ENCODE measurements at regions not wholly inside any gene's neighbourhood (a gene's known extent, or its start where the extent isn't known, plus 50 kb on each side); places are given as distances from the start of the nearest gene placed in this dataset.
"Not testable (repeated sequence)": the region's sequence is repeated elsewhere in the genome, so short reads cannot be mapped to it uniquely, and the experiment has no call there.

DNA sequence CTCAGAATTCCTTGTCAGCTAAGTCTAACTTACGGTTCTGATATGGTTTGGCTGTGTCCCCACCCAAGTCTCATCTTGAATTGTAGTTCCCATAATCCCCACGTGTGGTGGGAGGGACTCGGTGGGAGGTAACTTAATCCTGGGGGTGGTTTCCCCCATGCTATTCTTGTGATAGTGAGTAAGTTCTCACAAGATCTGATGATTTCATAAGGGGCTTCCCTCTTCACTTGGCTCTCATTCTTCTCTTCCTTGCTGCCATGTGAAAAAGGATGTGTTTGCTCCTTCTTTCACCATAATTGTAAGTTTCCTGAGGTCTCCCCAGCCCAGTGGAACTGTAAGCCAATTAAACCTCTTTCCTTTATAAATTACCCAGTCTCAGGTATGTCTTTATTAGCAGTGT is 163.0 kb downstream of the PMAIP1 start:
- not testable (repeated sequence) for H3K27me3 ChIP-seq (ENCODE audit: insufficient read depth, low read length); H3K4me3 ChIP-seq (ENCODE audit: low read length); H3K36me3 ChIP-seq (ENCODE audit: insufficient read depth, low read length); H3K27ac ChIP-seq (ENCODE audit: low read depth, low read length); H3K9me3 ChIP-seq (ENCODE audit: insufficient read depth, low read depth, low read length); H3K9ac ChIP-seq (ENCODE audit: low read depth, low read length)
- peaks cover 24% of the 10 kb centered on the region for H3K4me1 ChIP-seq (ENCODE audit: insufficient read depth, low read length)
- 60% methylated on average over 3 of the region's 3 CpGs for WGBS

DNA sequence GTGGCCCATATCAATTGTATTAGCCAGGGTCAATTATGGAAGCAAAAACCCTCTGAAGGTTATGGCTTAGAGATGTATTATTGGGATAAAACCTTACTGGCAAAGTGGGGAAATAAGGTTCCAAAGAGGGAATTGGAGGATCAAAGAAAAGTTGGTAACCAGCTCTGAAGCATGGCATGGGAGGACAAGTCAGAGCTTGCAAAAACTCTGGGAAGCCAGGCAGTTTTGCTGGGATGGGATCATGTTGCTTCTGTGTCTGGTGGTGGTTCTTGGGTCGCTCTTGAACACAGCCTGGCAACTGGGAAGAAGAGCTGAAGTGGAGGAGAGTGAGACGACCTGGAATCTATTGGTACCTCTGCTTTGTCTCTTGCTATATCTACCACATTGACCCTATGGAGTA is 162.6 kb downstream of the PMAIP1 start:
- Histone ChIP-seq H3K36me3 (ENCODE audit: insufficient read depth, low read length) (no peaks in the 10 kb centered on the region), H3K4me1 (ENCODE audit: insufficient read depth, low read length) (peaks cover 19% of the 10 kb centered on the region), H3K4me3 (ENCODE audit: low read length) (no peak overlapping the region), H3K9me3 (ENCODE audit: insufficient read depth, low read depth, low read length) (peaks cover 4% of the 10 kb centered on the region; the same call in 1 of the 2 replicates), H3K9ac (ENCODE audit: low read depth, low read length) (no peak overlapping the region), H3K27me3 (ENCODE audit: insufficient read depth, low read length) (no peaks in the 10 kb centered on the region), H3K27ac (ENCODE audit: low read depth, low read length) (no peak overlapping the region)
- 89% methylated on average over 2 of the region's 2 CpGs for WGBS

GRCh38 chr18:60060578-60060977 is 160.8 kb downstream of the PMAIP1 start:
- Histone ChIP-seq H3K9ac (ENCODE audit: low read depth, low read length) (no peak overlapping the region), H3K9me3 (ENCODE audit: insufficient read depth, low read depth, low read length) (peaks cover 10% of the 10 kb centered on the region; the same call in 1 of the 2 replicates), H3K4me3 (ENCODE audit: low read length) (no peak overlapping the region), H3K4me1 (ENCODE audit: insufficient read depth, low read length) (peaks cover 2% of the 10 kb centered on the region), H3K36me3 (ENCODE audit: insufficient read depth, low read length) (no peaks in the 10 kb centered on the region), H3K27ac (ENCODE audit: low read depth, low read length) (no peak overlapping the region), H3K27me3 (ENCODE audit: insufficient read depth, low read length) (no peaks in the 10 kb centered on the region)
- 92% methylated on average over 3 of the region's 3 CpGs for WGBS

DNA sequence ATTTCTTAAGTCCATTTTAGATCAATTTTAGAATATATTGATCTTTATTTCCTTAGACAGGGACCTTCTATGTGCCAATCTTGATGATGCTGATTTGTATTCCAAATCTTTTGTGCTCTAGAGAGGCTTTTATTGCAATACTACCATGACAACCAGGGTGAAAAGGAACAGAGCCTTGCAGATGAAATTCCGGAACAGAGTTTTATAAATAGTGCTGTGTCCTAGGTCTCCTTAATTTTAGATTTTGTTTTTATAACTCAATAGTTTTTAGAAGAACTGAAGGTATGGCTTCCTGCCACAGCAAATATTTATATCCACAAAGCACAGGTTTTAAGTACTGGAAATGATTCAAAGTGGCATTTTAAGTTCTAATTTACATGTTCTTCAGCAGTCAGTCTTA is 160.2 kb downstream of the PMAIP1 start:
- Histone ChIP-seq H3K27ac (ENCODE audit: low read depth, low read length) (no peak overlapping the region), H3K9ac (ENCODE audit: low read depth, low read length) (no peak overlapping the region), H3K4me1 (ENCODE audit: insufficient read depth, low read length) (no peaks in the 10 kb centered on the region), H3K9me3 (ENCODE audit: insufficient read depth, low read depth, low read length) (peaks cover 10% of the 10 kb centered on the region; the same call in 1 of the 2 replicates), H3K36me3 (ENCODE audit: insufficient read depth, low read length) (no peaks in the 10 kb centered on the region), H3K4me3 (ENCODE audit: low read length) (no peak overlapping the region), H3K27me3 (ENCODE audit: insufficient read depth, low read length) (no peaks in the 10 kb centered on the region)
- no CpG with 5 or more reads among the region's 1 CpG for WGBS

- Histone ChIP-seq H3K36me3 (ENCODE audit: insufficient read depth, low read length) (no peaks in the 10 kb centered on the region), H3K4me3 (ENCODE audit: low read length) (no peak overlapping the region), H3K9me3 (ENCODE audit: insufficient read depth, low read depth, low read length) (peaks cover 10% of the 10 kb centered on the region; the same call in 1 of the 2 replicates), H3K9ac (ENCODE audit: low read depth, low read length) (no peak overlapping the region), H3K27me3 (ENCODE audit: insufficient read depth, low read length) (no peaks in the 10 kb centered on the region), H3K4me1 (ENCODE audit: insufficient read depth, low read length) (no peaks in the 10 kb centered on the region), H3K27ac (ENCODE audit: low read depth, low read length) (no peak overlapping the region)
- 100% methylated on average over 1 of the region's 3 CpGs for WGBS
Observed at GRCh38 chr18:60059216-60059615, 159.4 kb downstream of the PMAIP1 start.

- Histone ChIP-seq H3K36me3 (ENCODE audit: insufficient read depth, low read length) (no peaks in the 10 kb centered on the region), H3K9ac (ENCODE audit: low read depth, low read length) (0 out of 2 replicates have a peak overlapping the region, but pooled peaks have one; percentile 16), H3K27ac (ENCODE audit: low read depth, low read length) (no peak overlapping the region), H3K4me3 (ENCODE audit: low read length) (no peak overlapping the region), H3K27me3 (ENCODE audit: insufficient read depth, low read length) (no peaks in the 10 kb centered on the region), H3K4me1 (ENCODE audit: insufficient read depth, low read length) (peaks cover 12% of the 10 kb centered on the region), H3K9me3 (ENCODE audit: insufficient read depth, low read depth, low read length) (peaks cover 10% of the 10 kb centered on the region)
- whole genome bisulfite sequencing: 61% methylated on average over 8 of the region's 8 CpGs
Observed at GRCh38 chr18:60053747-60054304, 154.0 kb downstream of the PMAIP1 start.

DNA sequence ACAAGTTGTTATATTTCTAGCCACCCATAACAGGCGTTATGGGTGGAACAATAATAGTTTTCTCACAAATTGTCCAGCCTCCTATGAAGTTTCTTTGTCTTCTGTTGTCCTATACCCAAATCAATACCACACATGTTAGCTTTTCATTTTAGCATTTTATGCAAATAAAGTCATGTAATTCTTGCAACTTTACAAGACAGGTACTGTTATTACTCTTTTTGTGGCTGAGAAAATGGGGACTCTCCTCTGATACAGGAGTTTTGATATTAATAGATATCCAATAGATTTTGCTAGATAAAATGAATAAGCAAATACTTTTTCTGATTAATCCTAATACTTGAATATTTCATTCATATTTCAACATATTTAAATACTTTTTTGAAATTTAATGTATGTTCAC is 151.0 kb downstream of the PMAIP1 start:
- Histone ChIP-seq H3K27me3 (ENCODE audit: insufficient read depth, low read length) (no peaks in the 10 kb centered on the region), H3K4me1 (ENCODE audit: insufficient read depth, low read length) (peaks cover 12% of the 10 kb centered on the region)
- WGBS: 83% methylated on average over 1 of the region's 1 CpG

DNA sequence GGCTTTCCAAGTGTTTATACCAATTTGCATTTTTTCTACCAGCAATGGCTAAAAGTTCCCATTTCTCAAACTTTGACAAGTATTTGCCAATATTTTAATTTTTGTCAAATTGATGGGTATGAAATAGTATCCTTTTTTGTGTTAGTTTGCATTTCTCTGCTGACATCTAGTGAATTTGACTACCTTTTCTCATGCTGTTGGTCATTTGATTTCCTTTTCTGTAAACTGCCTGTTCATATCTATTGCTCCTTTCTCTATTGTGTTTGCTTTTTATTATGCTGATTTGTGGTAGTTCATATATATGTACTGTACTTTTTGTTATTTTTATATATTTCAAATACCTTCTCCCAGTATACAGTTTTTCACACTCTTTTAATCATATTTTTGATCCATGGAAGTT is 149.4 kb downstream of the PMAIP1 start:
- Histone ChIP-seq H3K4me3 (ENCODE audit: low read length) (no peak overlapping the region), H3K9me3 (ENCODE audit: insufficient read depth, low read depth, low read length) (no peaks in the 10 kb centered on the region; the same call in 1 of the 2 replicates), H3K4me1 (ENCODE audit: insufficient read depth, low read length) (peaks cover 12% of the 10 kb centered on the region), H3K27ac (ENCODE audit: low read depth, low read length) (no peak overlapping the region), H3K9ac (ENCODE audit: low read depth, low read length) (no peak overlapping the region), H3K27me3 (ENCODE audit: insufficient read depth, low read length) (no peaks in the 10 kb centered on the region), H3K36me3 (ENCODE audit: insufficient read depth, low read length) (no peaks in the 10 kb centered on the region)

More for the DNA sequence above, 151.0 kb downstream of the PMAIP1 start:
- no peaks in the 10 kb centered on the region; the same call in 1 of the 2 replicates for H3K9me3 ChIP-seq (ENCODE audit: insufficient read depth, low read depth, low read length)
- H3K36me3 ChIP-seq (ENCODE audit: insufficient read depth, low read length): no peaks in the 10 kb centered on the region
- no peak overlapping the region for H3K9ac ChIP-seq (ENCODE audit: low read depth, low read length)
- H3K27ac ChIP-seq (ENCODE audit: low read depth, low read length): no peak overlapping the region
- no peak overlapping the region for H3K4me3 ChIP-seq (ENCODE audit: low read length)

- Histone ChIP-seq H3K27me3 (ENCODE audit: insufficient read depth, low read length) (no peaks in the 10 kb centered on the region), H3K36me3 (ENCODE audit: insufficient read depth, low read length) (no peaks in the 10 kb centered on the region), H3K27ac (ENCODE audit: low read depth, low read length) (no peak overlapping the region), H3K4me3 (ENCODE audit: low read length) (no peak overlapping the region), H3K4me1 (ENCODE audit: insufficient read depth, low read length) (no peaks in the 10 kb centered on the region), H3K9me3 (ENCODE audit: insufficient read depth, low read depth, low read length) (no peaks in the 10 kb centered on the region; the same call in 1 of the 2 replicates), H3K9ac (ENCODE audit: low read depth, low read length) (no peak overlapping the region)
Observed at GRCh38 chr18:60047556-60047955, 147.8 kb downstream of the PMAIP1 start.

DNA sequence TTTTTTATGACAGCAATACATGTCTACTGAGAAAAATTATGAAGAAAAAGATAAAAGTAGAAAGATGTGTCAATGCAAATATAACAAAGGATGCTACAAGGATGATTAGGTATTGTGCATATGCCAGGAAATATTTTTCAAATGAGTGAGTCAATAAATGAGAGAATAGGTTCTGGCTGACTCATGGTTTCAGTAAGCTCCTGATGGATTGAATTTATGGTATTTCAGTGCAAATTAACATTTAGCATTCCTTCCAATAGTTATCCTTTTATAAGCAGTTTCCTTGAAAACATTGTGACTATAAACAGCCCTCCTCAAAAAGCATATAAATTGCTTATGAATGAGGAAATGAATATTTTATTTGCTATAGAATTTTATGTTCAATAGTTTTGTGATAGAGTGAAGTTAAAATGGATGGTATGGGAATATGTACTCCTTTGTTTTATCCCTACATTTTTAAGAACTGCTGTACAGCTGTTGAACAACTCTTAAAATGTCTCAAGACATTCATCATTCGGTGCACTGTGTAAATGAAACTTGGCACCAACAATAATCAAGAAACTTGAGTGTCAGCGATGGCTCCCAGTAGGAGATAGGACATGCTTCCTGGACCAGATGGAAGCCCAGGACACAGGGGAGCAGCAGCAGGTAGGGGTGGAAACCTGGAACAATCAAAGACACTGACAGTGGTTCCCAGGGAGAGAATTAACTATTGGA is 144.7 kb downstream of the PMAIP1 start:
- no peak overlapping the region for H3K4me3 ChIP-seq (ENCODE audit: low read length)
- no peaks in the 10 kb centered on the region for H3K4me1 ChIP-seq (ENCODE audit: insufficient read depth, low read length)
- WGBS: 95% methylated on average over 2 of the region's 2 CpGs
- no peaks in the 10 kb centered on the region for H3K9me3 ChIP-seq (ENCODE audit: insufficient read depth, low read depth, low read length)
- no peaks in the 10 kb centered on the region for H3K27me3 ChIP-seq (ENCODE audit: insufficient read depth, low read length)
- no peak overlapping the region for H3K9ac ChIP-seq (ENCODE audit: low read depth, low read length)
- no peaks in the 10 kb centered on the region for H3K36me3 ChIP-seq (ENCODE audit: insufficient read depth, low read length)
- H3K27ac ChIP-seq (ENCODE audit: low read depth, low read length): no peak overlapping the region

- no peaks in the 10 kb centered on the region for H3K9me3 ChIP-seq (ENCODE audit: insufficient read depth, low read depth, low read length)
- no peaks in the 10 kb centered on the region for H3K36me3 ChIP-seq (ENCODE audit: insufficient read depth, low read length)
- H3K9ac ChIP-seq (ENCODE audit: low read depth, low read length): no peak overlapping the region
- 94% methylated on average over 1 of the region's 1 CpG for WGBS
- H3K27ac ChIP-seq (ENCODE audit: low read depth, low read length): no peak overlapping the region
- no peak overlapping the region for H3K4me3 ChIP-seq (ENCODE audit: low read length)
- H3K27me3 ChIP-seq (ENCODE audit: insufficient read depth, low read length): no peaks in the 10 kb centered on the region
- H3K4me1 ChIP-seq (ENCODE audit: insufficient read depth, low read length): no peaks in the 10 kb centered on the region
Observed at GRCh38 chr18:60040971-60041370, 141.2 kb downstream of the PMAIP1 start.

Data from HUES64 (cell line).